Esophagus muscularis mucosa (tissue), 3 donors: ENCODE measurements at regions not wholly inside any gene's neighbourhood (a gene's known extent, or its start where the extent isn't known, plus 50 kb on each side); places are given as distances from the start of the nearest gene placed in this dataset.

Source experiments
- POLR2A ChIP-seq: fragments of 450-650 bp; IDR thresholded peaks from one replicate; pipeline ENCODE4 v1.6.1; 2017; ENCODE audit warnings: antibody characterized with exemption, moderate library complexity, mild to moderate bottlenecking, low read depth
- TF ChIP-seq, protein P1 (sequence below), 3 experiments: fragments of 200-600 bp in 2 of 3; fragments of 450-650 bp in 1 of 3; sonication (generic) in 2 of 3; IDR thresholded peaks; one replicate each; pipeline ENCODE4 v1.5.1; 2017 to 2019; ENCODE audit warnings: antibody characterized with exemption in 3 of 3, mild to moderate bottlenecking in 2 of 3, moderate library complexity in 1 of 3

- TF ChIP-seq, protein P1, sequence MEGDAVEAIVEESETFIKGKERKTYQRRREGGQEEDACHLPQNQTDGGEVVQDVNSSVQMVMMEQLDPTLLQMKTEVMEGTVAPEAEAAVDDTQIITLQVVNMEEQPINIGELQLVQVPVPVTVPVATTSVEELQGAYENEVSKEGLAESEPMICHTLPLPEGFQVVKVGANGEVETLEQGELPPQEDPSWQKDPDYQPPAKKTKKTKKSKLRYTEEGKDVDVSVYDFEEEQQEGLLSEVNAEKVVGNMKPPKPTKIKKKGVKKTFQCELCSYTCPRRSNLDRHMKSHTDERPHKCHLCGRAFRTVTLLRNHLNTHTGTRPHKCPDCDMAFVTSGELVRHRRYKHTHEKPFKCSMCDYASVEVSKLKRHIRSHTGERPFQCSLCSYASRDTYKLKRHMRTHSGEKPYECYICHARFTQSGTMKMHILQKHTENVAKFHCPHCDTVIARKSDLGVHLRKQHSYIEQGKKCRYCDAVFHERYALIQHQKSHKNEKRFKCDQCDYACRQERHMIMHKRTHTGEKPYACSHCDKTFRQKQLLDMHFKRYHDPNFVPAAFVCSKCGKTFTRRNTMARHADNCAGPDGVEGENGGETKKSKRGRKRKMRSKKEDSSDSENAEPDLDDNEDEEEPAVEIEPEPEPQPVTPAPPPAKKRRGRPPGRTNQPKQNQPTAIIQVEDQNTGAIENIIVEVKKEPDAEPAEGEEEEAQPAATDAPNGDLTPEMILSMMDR (IDR thresholded peaks at IDR 0.05) = no peak
- TF ChIP-seq POLR2A = no peak
Measured at GRCh38 chr3:923161-923910, 169.5 kb upstream of the CNTN6 start.
